ENCODE measurements at regions not wholly inside any gene's neighbourhood (a gene's known extent, or its start where the extent isn't known, plus 50 kb on each side); places are given as distances from the start of the nearest gene placed in this dataset.
"Not testable (repeated sequence)": the region's sequence is repeated elsewhere in the genome, so short reads cannot be mapped to it uniquely, and the experiment has no call there.

- in situ Hi-C loops (cut with HindIII; ENCODE audit: low sequenced_read_pairs), result no loop called here
Measured at GRCh38 chr1:221979444-221980032, 237.6 kb upstream of the DUSP10 start.

GRCh38 chr1:221978631-221979334 lies 236.9 kb upstream of the DUSP10 start:
- in situ Hi-C loops (cut with HindIII; ENCODE audit: low sequenced_read_pairs), result not testable (repeated sequence)

GRCh38 chr1:221973787-221974186 lies 231.9 kb upstream of the DUSP10 start:
- in situ Hi-C loops (cut with HindIII; ENCODE audit: low sequenced_read_pairs), result not testable (repeated sequence)

- in situ Hi-C loops (cut with HindIII; ENCODE audit: low sequenced_read_pairs), result no loop called here
Measured at GRCh38 chr1:221972276-221973235, 230.7 kb upstream of the DUSP10 start.

GRCh38 chr1:221971035-221971434 lies 229.1 kb upstream of the DUSP10 start:
- in situ Hi-C loops (cut with HindIII; ENCODE audit: low sequenced_read_pairs), result not testable (repeated sequence)

GRCh38 chr1:221969298-221969858 lies 227.5 kb upstream of the DUSP10 start:
- in situ Hi-C loops (cut with HindIII; ENCODE audit: low sequenced_read_pairs), result not testable (repeated sequence)

- in situ Hi-C loops (cut with HindIII; ENCODE audit: low sequenced_read_pairs), result not testable (repeated sequence)
Measured at GRCh38 chr1:221967538-221967937, 225.6 kb upstream of the DUSP10 start.

- in situ Hi-C loops (cut with HindIII; ENCODE audit: low sequenced_read_pairs), result not testable (repeated sequence)
Measured at GRCh38 chr1:221966888-221967287, 225.0 kb upstream of the DUSP10 start.

GRCh38 chr1:221965891-221966290 lies 224.0 kb upstream of the DUSP10 start:
- in situ Hi-C loops (cut with HindIII; ENCODE audit: low sequenced_read_pairs), result not testable (repeated sequence)

GRCh38 chr1:221965252-221965651 lies 223.4 kb upstream of the DUSP10 start:
- in situ Hi-C loops (cut with HindIII; ENCODE audit: low sequenced_read_pairs), result no loop called here

- in situ Hi-C loops (cut with HindIII; ENCODE audit: low sequenced_read_pairs), result no loop called here
Measured at GRCh38 chr1:221963742-221964141, 221.9 kb upstream of the DUSP10 start.

- in situ Hi-C loops (cut with HindIII; ENCODE audit: low sequenced_read_pairs), result no loop called here
Measured at GRCh38 chr1:221962385-221962784, 220.5 kb upstream of the DUSP10 start.

GRCh38 chr1:221961532-221962292 lies 219.8 kb upstream of the DUSP10 start:
- in situ Hi-C loops (cut with HindIII; ENCODE audit: low sequenced_read_pairs), result no loop called here

- in situ Hi-C loops (cut with HindIII; ENCODE audit: low sequenced_read_pairs), result not testable (repeated sequence)
Measured at GRCh38 chr1:221958161-221958562, 216.3 kb upstream of the DUSP10 start.

- in situ Hi-C loops (cut with HindIII; ENCODE audit: low sequenced_read_pairs), result not testable (repeated sequence)
Measured at GRCh38 chr1:221957350-221957749, 215.5 kb upstream of the DUSP10 start.

- in situ Hi-C loops (cut with HindIII; ENCODE audit: low sequenced_read_pairs), result no loop called here
Measured at GRCh38 chr1:221949996-221950395, 208.1 kb upstream of the DUSP10 start.

- in situ Hi-C loops (cut with HindIII; ENCODE audit: low sequenced_read_pairs), result no loop called here
Measured at GRCh38 chr1:221948459-221948858, 206.6 kb upstream of the DUSP10 start.

GRCh38 chr1:221947731-221948130 lies 205.8 kb upstream of the DUSP10 start:
- in situ Hi-C loops (cut with HindIII; ENCODE audit: low sequenced_read_pairs), result no loop called here

- in situ Hi-C loops (cut with HindIII; ENCODE audit: low sequenced_read_pairs), result no loop called here
Measured at GRCh38 chr1:221946768-221947167, 204.9 kb upstream of the DUSP10 start.

- in situ Hi-C loops (cut with HindIII; ENCODE audit: low sequenced_read_pairs), result no loop called here
Measured at GRCh38 chr1:221945669-221946068, 203.8 kb upstream of the DUSP10 start.

Measured in DLD1 (cell line).